Renal cortex interstitium (tissue), 11 donors: ENCODE measurements at regions not wholly inside any gene's neighbourhood (a gene's known extent, or its start where the extent isn't known, plus 50 kb on each side); places are given as distances from the start of the nearest gene placed in this dataset.

Source experiments
- DNase-seq, 11 donors: peaks; one replicate each; pipeline ENCODE4 v3.0.0-alpha.2; 2013; ENCODE audit warnings: low read depth in 9 of 11, low spot score in 4 of 11; ENCODE audit errors: extremely low read depth in 1 of 11

DNA sequence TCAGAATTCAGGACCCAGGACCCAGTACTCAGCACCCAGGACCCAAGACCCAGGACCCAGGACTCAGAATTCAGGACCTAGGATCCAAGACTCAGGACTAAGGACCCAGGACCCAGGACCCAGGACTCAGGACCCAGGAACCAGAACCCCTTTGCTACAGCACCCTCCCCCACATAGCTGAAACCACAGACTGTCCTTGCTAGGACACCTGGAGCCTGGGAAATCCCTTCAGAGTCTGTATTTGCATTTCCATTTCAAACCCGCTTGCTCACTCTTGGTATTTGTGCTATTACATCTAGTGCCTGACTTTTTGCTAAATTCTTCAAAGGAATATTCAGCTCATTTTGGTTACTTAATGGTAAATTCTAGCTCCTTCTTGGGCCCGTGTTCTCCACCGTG lies 275.8 kb upstream of the MAF start:
- no peak for DNase-seq

DNA sequence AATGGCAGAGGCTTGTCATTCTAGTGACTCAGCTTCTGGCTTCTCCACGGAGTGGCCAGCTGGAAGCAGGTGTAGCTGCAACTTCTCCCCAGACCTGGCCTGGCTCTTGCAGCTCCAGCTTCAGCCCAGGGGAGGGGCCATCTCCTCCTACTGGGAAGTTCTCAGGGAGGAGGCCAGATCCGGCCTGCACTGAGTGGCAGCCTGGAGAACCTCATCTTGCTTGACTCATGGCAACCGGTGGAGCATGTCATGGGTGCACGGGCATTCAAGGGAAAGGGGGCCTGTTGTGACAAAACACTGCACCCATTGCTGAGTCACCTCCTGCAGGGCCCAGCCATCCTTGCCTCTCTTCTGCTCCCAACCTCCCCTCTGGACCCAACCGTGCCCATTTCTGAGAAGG lies 273.9 kb upstream of the MAF start:
- no peak for DNase-seq

DNA sequence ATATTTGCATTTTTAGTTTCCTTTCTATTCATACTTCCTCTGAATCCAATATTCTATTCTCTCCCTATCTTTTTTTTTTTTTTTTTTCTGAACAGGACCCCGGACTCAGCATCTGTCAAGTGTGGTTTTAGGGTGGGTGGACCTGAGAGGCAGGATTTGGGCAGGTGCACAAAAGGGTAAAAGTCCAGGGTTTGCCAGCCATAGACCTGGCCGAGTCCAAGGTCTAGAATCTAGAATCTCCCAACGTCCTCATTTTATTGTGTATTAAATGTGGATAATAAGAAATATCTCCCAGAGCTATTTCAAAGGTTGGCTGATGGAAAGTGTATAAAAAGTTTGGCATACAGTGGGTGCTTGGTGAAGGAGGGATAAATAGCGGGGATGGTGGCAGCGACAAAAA lies 273.3 kb upstream of the MAF start:
- no peak for DNase-seq

DNA sequence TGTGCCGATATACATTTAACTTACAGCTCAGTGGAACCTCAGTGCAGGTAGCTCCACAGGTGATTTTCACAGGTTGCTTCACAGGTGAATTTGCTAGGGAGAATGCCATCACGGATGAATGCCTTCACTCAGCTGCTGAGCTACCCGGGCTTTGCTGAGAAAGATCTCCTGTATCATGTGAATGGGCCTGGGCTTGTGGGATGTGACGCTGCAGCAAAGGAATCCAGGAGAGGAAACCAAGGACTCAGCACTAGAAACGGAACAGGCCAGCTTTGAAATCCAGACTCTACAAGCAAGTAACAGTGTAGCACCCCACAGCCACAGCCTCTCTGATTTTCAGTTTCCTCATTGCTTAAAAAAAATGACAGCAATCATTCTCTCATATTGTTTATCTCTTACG lies 271.4 kb upstream of the MAF start:
- peak in 2 of 11 donors; percentile 5 to 9 for DNase-seq

DNA sequence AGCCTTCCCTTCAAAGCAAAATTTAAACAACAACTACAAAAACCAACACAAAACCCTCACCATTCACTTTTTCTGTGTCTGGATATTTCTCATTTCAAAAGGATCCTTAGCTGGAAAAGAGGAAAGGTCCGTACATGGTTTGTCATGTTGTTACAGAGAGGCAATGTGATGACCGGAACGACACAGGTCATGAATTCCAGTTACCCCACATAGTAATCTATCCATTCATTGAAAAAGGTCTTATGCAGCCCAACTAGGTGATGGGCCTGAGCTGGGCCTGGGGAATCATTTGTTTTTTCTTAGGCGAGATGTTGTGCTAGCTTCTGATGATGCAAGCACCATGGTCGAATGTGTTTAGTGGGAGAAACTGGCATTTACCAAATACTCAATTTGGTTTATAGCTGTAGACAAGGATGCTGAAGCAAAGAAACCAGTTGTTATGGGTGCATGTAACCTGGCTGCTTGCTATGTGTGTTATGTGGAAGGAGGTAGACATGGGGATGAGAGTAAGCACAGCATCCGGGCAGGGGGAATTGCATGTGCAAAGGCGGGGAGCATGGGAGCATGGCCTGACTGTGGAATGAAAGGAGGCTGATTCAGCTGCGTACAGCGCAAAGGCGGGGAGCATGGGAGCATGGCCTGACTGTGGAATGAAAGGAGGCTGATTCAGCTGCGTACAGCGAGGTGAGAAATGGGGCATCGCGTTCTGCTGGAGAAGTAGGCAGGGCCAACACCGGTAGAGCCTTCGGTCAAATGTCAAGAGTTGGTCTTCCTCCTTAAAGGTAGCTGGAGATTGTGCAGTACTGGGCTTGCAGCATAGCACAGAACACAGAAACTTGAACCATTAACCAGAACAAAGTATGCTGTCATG lies 269.7 kb upstream of the MAF start:
- DNase-seq, result no peak

DNA sequence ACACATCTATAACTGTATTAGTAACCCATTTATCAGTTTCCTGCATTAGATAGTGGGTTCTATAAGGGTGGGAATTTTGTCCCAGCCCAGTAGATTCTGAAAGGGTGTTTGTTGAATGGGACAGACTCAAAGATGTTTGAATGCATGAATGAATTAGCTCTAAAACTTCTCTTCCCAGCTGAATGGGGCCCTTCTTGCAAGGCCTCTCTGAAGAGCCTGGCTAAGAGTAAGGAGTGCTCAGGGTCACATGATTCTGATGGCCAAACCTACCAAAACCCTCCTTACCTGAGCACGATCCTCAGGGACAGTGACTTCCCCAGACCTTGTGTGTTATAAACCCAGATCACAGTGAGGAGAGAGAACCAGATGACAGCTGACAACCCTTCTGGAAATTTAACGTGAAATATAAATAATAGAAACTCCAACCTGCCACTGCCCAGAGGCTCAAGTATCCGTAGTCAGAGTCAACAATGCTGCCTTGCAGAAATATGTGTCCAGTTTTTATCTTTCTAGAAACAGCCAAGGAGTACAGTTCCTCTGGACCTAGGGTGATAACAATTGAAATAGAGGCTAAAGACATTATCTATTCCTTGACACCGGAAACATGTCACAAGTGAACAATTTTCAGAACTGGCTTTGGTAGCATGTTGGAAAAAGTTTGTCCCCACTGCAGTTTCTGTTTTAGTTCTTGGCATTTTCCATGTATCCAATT lies 268.9 kb upstream of the MAF start:
- no peak for DNase-seq

DNA sequence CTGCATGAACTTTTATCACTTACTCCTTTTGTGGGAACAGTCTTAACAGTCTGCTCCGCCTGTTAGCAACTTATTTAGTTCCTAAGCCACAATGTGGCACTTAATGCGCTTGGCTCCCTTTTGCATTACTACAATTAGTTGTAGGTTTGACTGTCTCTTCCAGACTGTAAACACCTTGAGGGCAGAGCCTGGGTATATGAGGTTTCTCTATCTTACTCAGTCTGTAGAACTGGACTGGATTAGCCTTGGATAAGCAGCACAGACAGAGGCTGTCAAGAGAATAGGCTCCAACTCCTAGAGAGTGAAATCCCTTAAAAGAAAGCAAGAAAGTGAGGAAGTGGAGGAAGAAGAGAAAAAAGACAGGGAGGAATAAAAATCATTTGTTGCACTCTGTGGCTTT lies 268.3 kb upstream of the MAF start:
- DNase-seq, result no peak

DNA sequence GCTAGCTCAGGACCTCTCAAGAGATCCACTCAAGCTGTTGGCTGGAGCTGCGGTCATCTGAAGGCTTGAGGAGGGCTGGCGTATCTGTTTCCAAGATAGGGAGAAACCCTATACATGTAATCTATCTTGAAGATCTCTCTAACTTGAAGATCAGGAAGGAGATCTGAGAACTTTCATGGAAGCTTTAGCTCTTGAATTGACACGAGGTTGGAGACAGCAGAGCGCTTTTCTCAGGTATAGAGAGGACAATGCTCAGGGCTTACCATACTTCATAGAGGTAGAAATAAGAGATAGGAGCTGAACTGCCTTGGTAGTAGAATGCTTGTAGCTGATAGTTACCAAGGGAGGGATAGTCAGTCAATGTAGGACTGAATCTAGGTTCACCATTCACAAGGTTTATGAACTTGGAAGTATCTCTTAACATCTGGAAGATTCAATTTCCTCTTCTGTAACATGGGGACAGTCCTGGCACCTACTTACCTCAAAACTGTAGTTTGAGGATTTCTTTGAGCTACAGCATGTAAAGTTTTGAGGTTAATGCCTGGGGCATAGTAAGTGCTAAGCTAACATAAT lies 267.0 kb upstream of the MAF start:
- DNase-seq, result no peak

DNA sequence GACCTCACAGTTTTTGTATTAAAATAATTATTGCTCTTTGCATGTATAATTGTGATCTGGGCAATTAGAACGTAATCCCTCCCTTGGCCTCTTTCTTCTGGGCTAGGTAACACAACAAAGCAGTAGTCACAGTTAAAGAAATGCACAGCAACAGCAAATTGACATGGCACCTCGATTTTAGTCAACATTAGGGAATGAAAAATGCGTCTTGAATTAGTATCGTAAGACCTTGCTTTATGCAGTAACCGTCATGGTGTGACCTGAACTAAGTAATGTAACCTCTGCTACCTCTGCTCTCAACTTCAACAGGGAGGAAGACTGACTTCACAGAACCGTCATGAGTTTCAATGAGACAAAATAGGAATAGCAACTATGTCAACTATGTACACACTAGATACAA lies 265.4 kb upstream of the MAF start:
- no peak for DNase-seq

DNA sequence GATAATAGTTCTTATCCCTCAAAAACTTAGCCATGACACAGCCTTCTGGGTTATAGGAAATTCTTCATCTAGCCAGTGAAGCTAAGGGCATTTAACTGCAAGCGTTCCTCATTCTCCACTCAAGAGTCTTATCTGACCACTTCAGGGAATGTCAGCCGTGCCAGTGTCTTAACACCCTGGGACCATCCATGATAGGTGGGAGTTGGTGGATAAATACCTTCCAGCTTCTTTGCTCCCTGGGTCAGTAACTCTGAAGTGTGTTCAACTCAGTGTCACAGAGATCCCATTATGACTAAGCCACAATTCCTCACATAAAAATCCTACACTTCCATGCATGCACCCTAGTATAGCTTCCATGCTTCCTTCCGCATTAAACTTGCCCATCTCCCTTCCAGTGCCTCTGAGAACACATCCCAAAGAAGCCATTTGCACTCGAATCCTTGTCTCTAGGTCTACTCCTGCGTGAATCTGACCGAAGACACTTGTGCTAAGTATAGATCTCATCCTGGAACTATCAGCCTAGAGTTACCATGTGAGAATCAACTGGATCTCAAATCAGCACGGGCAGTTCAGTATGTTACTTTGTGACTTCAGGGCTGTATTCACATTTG lies 264.3 kb upstream of the MAF start:
- DNase-seq, result no peak

DNA sequence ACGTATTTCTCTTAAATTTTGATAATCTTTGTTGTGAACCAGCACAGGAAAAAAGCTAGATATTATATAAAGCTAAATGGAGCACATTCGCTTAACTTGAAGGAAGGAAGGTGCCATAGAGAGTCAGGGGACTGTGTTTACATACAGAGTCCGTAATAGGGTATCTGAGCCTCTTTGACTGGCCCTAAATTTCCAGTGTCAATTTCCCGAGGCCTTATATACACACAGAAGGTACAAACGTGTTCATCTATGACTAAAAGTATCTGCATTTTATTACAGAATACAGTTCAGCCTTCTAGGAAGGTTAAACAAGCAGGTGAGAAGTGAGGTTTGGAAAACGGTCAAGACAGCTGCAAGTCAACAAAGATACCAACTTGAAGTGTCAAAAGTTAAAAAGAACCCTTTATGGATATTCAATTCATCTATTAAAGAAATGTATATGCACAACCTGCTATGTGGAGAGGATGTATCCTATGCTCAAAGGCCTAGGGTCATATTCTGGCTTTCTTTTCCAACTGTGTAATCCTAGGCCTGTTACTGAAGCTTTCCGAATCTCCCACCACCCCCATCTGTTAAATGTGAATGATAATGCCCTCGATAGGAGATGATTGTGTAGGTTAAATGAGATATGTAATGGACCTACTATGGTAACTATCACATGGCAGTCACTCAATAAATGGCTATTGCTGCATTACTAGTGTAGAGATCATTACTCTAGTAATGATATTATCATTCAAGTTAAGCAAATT lies 263.7 kb upstream of the MAF start:
- no peak for DNase-seq

DNA sequence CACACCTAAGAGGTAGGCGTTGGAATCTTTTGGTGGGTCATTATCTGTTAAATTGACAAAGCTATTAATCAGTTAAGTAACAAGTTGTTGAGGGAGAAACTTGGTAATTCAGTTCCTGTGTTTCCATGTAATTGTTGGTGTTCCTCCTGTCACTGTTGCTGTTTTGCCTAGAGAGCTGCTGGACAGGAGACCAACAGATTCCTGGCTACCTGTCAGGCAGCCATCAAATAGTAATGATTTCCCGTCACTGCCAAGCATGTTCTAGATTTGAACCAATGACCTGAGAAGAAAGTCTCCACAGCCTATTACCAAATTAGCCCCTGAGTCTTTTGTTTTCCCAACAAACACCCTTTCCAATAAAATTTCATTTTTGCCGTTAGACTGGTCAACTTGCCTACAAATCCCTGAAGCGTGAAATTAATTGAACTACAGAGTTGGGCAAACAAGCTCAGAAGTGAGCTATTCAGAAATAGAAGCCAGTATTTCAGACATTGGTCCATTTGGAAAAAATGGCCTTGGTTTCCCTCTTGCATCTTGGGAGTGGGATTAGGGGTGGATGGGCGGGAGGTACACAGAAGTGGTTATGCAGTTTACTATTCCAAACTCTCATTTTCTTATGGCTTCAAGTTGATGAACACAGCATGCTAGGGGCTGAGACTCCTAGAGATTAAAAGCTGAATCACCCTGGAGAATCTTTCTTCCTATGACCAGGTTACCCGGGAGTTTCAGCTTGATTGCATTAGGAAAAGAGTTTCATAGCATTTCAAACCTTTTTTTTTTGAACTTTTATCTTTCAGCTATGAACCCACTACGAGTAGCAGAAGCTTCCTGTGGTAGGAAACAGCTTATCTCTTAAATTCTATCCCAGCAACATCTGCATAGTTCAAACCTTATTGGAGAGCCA lies 262.8 kb upstream of the MAF start:
- DNase-seq, result no peak

DNA sequence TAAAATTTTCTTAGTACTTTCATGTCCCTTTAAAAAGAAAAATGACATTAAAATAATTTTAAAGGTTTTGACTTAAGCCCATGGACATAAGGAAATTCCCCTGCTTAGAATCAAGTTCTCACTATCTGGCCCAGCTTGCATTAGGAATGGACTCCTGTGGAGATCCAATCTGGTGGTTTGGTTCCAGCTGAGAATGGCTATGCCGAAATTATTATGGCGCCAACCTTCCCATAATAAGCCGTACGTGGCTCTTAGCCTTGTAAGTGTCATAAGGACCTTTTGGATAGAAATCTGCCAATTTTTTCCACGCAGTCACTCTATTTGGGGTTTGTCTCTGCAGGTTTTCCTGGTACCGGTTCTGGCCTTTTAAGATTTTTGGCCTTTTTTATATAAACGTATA lies 262.1 kb upstream of the MAF start:
- no peak for DNase-seq

DNA sequence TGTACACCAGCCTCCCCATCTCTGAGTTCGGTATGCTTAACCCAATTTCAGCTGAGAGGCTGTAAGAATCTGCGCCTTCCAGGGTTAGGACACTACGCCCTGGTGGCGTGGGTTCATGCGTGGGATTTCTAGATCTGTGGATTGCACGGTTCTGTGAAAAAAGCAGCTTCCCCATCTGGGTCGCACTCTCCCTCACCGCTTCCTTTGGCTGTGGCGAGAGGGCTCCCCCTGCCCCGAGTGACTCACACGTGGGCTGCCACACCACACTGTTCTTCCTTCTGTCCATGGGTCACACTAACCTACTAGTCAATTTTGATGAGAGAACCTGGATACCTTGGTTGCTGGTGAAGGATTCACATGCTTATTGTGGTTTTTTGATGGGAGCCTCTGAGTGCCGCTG lies 256.0 kb upstream of the MAF start:
- no peak for DNase-seq

DNA sequence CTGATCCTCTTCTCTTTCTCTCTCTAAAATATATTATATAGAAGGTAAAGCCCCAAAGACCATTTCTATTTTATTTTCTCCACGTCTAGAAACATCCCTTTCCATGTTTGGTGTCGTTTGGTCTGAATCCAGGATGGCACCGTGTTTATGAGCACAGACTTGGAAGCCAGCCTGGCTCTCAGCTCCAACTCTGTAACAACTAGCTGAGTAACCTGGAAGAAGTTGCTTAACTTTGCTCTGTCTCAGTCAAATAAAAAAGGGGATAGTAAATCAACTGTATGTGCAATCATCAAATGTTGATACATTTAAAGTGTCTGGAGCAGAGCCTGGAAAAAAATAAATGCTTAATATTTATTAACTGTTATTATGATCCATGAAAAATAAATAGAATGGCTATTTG lies 249.8 kb upstream of the MAF start:
- no peak for DNase-seq

DNA sequence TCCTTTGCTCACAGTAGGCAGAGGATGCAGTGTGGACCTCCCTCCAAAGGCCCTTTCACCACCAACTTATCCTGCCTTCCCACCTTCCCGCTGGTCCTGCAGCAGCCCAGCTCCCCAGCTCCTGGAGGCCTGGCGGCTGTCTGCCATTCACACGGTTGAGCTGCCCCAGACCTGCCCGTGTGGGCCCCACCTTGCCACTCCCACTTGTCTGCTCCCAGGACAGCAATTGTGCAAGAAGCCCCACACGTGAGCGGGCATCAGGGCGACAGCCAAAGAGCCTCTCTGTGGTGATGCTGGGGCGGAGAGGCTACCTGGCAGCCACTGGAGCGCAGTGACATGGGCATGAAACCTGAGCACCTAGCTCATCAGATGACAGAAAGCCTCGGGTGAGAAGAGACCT lies 248.6 kb upstream of the MAF start:
- DNase-seq, result peak in 1 of 11 donors; percentile 6

DNA sequence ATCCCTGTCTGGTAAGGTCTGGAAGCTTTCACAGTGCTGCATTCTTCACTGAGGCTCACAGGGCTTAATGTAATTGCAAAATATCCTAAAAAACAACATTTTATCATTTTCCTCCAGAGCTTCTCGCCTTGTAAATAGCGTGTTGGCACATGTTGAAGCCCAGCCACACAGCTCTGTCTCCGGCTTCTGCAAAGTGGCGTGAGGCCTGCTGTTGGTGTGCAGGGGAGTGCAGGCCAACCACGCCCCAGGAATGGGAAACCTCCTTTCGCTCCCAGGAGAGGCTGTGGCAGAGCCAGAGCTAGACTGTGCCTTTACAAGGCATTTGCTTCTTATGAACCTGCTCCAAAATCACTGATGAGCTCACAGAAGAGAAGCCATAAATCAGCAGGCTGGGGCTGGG lies 248.2 kb upstream of the MAF start:
- DNase-seq, result no peak

DNA sequence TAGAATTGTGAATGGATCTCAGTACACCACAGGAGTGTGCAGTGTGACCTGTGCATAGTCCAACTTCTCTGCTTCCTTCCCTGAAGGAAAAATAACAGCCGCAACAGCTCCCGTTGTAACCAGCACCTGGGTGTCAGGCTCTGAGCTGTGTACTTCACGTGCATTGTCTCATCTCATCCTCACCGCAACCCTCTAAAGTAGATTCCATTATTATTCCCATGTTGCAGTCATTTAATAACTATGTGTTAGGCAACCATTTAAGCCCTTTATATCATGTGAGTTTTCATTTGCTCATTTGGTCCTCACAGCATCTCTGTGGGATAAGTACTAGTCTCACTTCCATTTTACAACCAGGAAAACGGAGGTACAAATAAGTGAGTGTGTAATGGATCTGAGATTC lies 247.0 kb upstream of the MAF start:
- no peak for DNase-seq
